Osteoblast (primary cell): ENCODE measurements at regions not wholly inside any gene's neighbourhood (a gene's known extent, or its start where the extent isn't known, plus 50 kb on each side); places are given as distances from the start of the nearest gene placed in this dataset.
"Not testable (repeated sequence)": the region's sequence is repeated elsewhere in the genome, so short reads cannot be mapped to it uniquely, and the experiment has no call there.

Experiments
- DNase-seq: peaks from one replicate; pipeline ENCODE4 v3.0.0; 2011; ENCODE audit warnings: low spot score, mixed read lengths; ENCODE audit not compliant: insufficient read length; ENCODE audit errors: missing footprints
- H2AFZ ChIP-seq: 2 replicates; pipeline ENCODE4 v1.6.0; 2011; ENCODE audit warnings: mild to moderate bottlenecking, low read length
- H3K27ac ChIP-seq: 2 replicates; pipeline ENCODE4 v1.5.1; 2011; ENCODE audit warnings: mild to moderate bottlenecking, low read depth, low read length, moderate library complexity
- H3K27me3 ChIP-seq: 2 replicates; pipeline ENCODE4 v1.6.0; 2012; ENCODE audit warnings: mild to moderate bottlenecking, control low read depth, inconsistent platforms, low read length, moderate library complexity; ENCODE audit not compliant: insufficient read depth
- H3K36me3 ChIP-seq: 2 replicates; pipeline ENCODE4 v1.5.1; 2011; ENCODE audit warnings: mild to moderate bottlenecking, low read length, control low read depth, moderate library complexity; ENCODE audit not compliant: insufficient read depth
- H3K4me1 ChIP-seq: 2 replicates; pipeline ENCODE4 v1.5.1; 2011; ENCODE audit warnings: mild to moderate bottlenecking, low read length, control low read depth, moderate library complexity; ENCODE audit not compliant: insufficient read depth
- H3K4me2 ChIP-seq: 2 replicates; pipeline ENCODE4 v1.6.0; 2011; ENCODE audit warnings: mild to moderate bottlenecking, low read length; ENCODE audit not compliant: insufficient read depth
- H3K4me3 ChIP-seq: fragments of 200-600 bp; sonication (generic); 3 replicates; pipeline ENCODE4 v1.5.1; 2012; ENCODE audit warnings: mild to moderate bottlenecking, low read length, inconsistent platforms; ENCODE audit not compliant: insufficient read depth
- H3K79me2 ChIP-seq: 2 replicates; pipeline ENCODE4 v1.6.0; 2012; ENCODE audit warnings: mild to moderate bottlenecking, low read length, control low read depth, inconsistent platforms; ENCODE audit not compliant: insufficient read depth
- H3K9me3 ChIP-seq: 2 replicates; pipeline ENCODE4 v1.5.1; 2011; ENCODE audit warnings: low read depth, low read length, control low read depth
- H4K20me1 ChIP-seq: 2 replicates; pipeline ENCODE4 v1.6.0; 2012; ENCODE audit warnings: mild to moderate bottlenecking, low read length, control low read depth; ENCODE audit not compliant: insufficient read depth
- TF ChIP-seq, protein P1 (sequence below): IDR thresholded peaks from 2 replicates; pipeline ENCODE4 v1.5.1; 2011; ENCODE audit warnings: mild to moderate bottlenecking, low read depth, low read length, moderate library complexity; ENCODE audit errors: extremely low read depth

DNA sequence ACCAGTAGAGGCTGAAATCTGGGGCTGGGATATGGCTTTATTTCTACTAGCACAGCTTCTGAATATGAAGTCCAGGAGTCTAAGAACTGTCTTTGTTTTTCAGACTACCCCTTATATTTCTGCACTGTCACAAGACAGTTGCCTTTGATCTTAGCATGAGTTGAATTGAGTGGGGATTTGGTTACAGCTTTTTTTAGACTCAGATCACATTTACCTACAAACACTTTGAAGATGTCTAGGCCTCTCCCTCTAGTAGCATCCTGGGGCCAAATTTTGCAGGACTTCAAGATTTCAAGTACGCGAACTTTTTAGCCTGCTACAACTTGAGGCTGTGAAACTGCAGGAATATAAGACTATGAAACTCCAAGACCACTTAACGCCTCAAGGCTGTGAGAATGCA is 240.2 kb downstream of the NEBL start:
- DNase-seq: no peak

GRCh38 chr10:20652424-20652823 is 244.7 kb downstream of the NEBL start:
- not testable (repeated sequence) for H3K27ac ChIP-seq, DNase-seq, H2AFZ ChIP-seq

More for the DNA sequence above, 240.2 kb downstream of the NEBL start:
- H2AFZ ChIP-seq: no peak overlapping the region
- no peaks in the 10 kb centered on the region for H3K27me3 ChIP-seq
- no peaks in the 10 kb centered on the region for H3K4me1 ChIP-seq
- TF ChIP-seq, protein P1, sequence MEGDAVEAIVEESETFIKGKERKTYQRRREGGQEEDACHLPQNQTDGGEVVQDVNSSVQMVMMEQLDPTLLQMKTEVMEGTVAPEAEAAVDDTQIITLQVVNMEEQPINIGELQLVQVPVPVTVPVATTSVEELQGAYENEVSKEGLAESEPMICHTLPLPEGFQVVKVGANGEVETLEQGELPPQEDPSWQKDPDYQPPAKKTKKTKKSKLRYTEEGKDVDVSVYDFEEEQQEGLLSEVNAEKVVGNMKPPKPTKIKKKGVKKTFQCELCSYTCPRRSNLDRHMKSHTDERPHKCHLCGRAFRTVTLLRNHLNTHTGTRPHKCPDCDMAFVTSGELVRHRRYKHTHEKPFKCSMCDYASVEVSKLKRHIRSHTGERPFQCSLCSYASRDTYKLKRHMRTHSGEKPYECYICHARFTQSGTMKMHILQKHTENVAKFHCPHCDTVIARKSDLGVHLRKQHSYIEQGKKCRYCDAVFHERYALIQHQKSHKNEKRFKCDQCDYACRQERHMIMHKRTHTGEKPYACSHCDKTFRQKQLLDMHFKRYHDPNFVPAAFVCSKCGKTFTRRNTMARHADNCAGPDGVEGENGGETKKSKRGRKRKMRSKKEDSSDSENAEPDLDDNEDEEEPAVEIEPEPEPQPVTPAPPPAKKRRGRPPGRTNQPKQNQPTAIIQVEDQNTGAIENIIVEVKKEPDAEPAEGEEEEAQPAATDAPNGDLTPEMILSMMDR: no peak
- H4K20me1 ChIP-seq: no peaks in the 10 kb centered on the region
- no peaks in the 10 kb centered on the region for H3K36me3 ChIP-seq
- H3K79me2 ChIP-seq: no peaks in the 10 kb centered on the region
- no peaks in the 10 kb centered on the region for H3K9me3 ChIP-seq
- H3K27ac ChIP-seq: no peak overlapping the region
- no peak overlapping the region for H3K4me3 ChIP-seq
- H3K4me2 ChIP-seq: no peak overlapping the region

DNA sequence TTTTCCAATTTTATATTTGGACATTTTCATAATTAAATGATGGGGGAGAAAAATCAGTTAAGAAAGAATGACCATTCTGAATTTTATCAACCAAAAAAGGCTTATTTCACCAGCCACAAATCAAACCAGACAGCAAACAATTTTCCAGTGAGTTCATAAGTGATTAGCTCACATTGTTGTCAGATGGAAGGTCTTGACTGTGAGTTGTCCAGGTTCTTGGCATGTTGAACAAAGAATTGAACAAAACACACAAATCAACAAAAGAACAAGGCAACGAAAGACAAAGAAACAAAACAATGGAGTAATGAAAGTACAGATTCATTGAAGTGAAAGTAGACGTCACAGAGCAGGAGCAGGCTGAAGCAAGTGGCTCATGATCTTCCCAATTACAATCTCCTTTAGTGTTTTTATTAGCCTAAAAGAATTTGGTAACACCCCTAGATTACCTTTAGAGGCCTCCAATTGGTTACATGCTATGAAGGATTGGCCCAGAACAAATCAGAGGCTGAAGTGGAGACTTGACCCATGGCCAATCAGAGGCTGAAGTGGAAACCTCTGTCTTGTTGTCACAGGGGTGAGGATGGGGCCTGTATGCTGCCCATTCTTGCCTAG is 248.7 kb downstream of the NEBL start:
- no peaks in the 10 kb centered on the region for H3K36me3 ChIP-seq
- H4K20me1 ChIP-seq: no peaks in the 10 kb centered on the region
- H3K27me3 ChIP-seq: no peaks in the 10 kb centered on the region
- H3K9me3 ChIP-seq: no peaks in the 10 kb centered on the region
- H3K4me2 ChIP-seq: no peak overlapping the region
- no peak for DNase-seq
- no peak overlapping the region for H3K27ac ChIP-seq
- no peaks in the 10 kb centered on the region for H3K4me1 ChIP-seq
- no peak overlapping the region for H3K4me3 ChIP-seq
- TF ChIP-seq, protein P1: no peak
- H2AFZ ChIP-seq: no peak overlapping the region
- no peaks in the 10 kb centered on the region for H3K79me2 ChIP-seq

More at GRCh38 chr10:20652424-20652823, 244.7 kb downstream of the NEBL start:
- not testable (repeated sequence) for H4K20me1 ChIP-seq, H3K79me2 ChIP-seq, H3K9me3 ChIP-seq, H3K4me3 ChIP-seq, H3K4me1 ChIP-seq, H3K27me3 ChIP-seq, H3K36me3 ChIP-seq, H3K4me2 ChIP-seq

DNA sequence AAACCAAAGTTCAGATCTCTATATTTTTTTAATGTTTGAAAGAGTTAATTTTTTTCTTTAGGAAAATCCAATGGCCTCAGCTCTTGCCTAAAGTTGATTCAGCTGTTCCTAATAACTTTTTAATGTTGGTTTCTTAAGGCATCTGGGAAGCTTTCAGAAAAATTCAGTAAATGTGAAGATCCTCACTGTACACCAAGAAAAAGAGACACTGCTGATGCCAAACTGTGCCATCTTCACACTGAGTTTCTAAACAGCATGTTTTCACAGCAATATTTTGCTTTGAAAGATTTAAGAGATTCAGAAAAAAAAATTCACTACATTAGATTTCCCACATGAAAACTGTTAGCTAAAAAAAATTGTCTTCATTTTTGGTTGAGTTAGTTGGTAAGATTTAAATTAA is 249.4 kb downstream of the NEBL start:
- Histone ChIP-seq H3K4me2 (no peak overlapping the region), H3K27ac (no peak overlapping the region), H3K4me3 (no peak overlapping the region), H3K27me3 (no peaks in the 10 kb centered on the region), H3K4me1 (no peaks in the 10 kb centered on the region), H2AFZ (no peak overlapping the region), H3K36me3 (no peaks in the 10 kb centered on the region), H4K20me1 (no peaks in the 10 kb centered on the region), H3K9me3 (no peaks in the 10 kb centered on the region), H3K79me2 (no peaks in the 10 kb centered on the region)
- no peak for DNase-seq
- TF ChIP-seq, protein P1: no peak
